Activated CD4-positive, alpha-beta T cell treated with anti-CD3 and anti-CD28 coated beads, Interleukin-2, amount 50 U/mL, for 16 hours (primary cell): ENCODE measurements at regions not wholly inside any gene's neighbourhood (a gene's known extent, or its start where the extent isn't known, plus 50 kb on each side); places are given as distances from the start of the nearest gene placed in this dataset.
"Not testable (repeated sequence)": the region's sequence is repeated elsewhere in the genome, so short reads cannot be mapped to it uniquely, and the experiment has no call there.

Experiments used
- DNase-seq: peaks from one replicate; pipeline ENCODE4 v3.0.0-alpha.2; 2020

- DNase-seq: no peak
These were observed 341.3 kb upstream of the DPPA4 start for GRCh38 chr3:109678600-109678999.

GRCh38 chr3:109679664-109680063, 342.3 kb upstream of the DPPA4 start:
- no peak for DNase-seq

- no peak for DNase-seq
These were observed 346.4 kb upstream of the DPPA4 start for GRCh38 chr3:109683746-109684145.

- DNase-seq: no peak
These were observed 348.0 kb upstream of the DPPA4 start for GRCh38 chr3:109685084-109686079.

GRCh38 chr3:109687626-109688025, 350.3 kb upstream of the DPPA4 start:
- no peak for DNase-seq

- no peak for DNase-seq
These were observed 359.6 kb upstream of the DPPA4 start for GRCh38 chr3:109696932-109697331.

- peak; percentile 62 for DNase-seq
These were observed 364.9 kb upstream of the DPPA4 start for GRCh38 chr3:109702252-109702651.

GRCh38 chr3:109702976-109703375, 365.6 kb upstream of the DPPA4 start:
- DNase-seq: no peak

GRCh38 chr3:109705133-109705532, 367.8 kb upstream of the DPPA4 start:
- DNase-seq: not testable (repeated sequence)

- DNase-seq: no peak
These were observed 370.3 kb upstream of the DPPA4 start for GRCh38 chr3:109707617-109708016.

GRCh38 chr3:109713288-109713687, 375.9 kb upstream of the DPPA4 start:
- DNase-seq: no peak

- no peak for DNase-seq
These were observed 378.4 kb upstream of the DPPA4 start for GRCh38 chr3:109715707-109716106.

GRCh38 chr3:109718850-109719249, 381.5 kb upstream of the DPPA4 start:
- no peak for DNase-seq

GRCh38 chr3:109728861-109729494, 391.6 kb upstream of the DPPA4 start:
- no peak for DNase-seq

- DNase-seq: peak; percentile 56
These were observed 394.5 kb upstream of the DPPA4 start for GRCh38 chr3:109731639-109732473.

- no peak for DNase-seq
These were observed 406.6 kb upstream of the DPPA4 start for GRCh38 chr3:109743981-109744380.

GRCh38 chr3:109772520-109772919, 435.2 kb upstream of the DPPA4 start:
- DNase-seq: no peak

GRCh38 chr3:109774108-109774507, 436.8 kb upstream of the DPPA4 start:
- no peak for DNase-seq

GRCh38 chr3:109784285-109784684, 446.9 kb upstream of the DPPA4 start:
- DNase-seq: no peak

- no peak for DNase-seq
These were observed 447.7 kb upstream of the DPPA4 start for GRCh38 chr3:109784852-109785631.

GRCh38 chr3:109803274-109803673, 465.9 kb upstream of the DPPA4 start:
- DNase-seq: no peak

GRCh38 chr3:109804697-109805096, 467.4 kb upstream of the DPPA4 start:
- peak; percentile 63 for DNase-seq
